Activated naive CD4-positive, alpha-beta T cell treated with anti-CD3 and anti-CD28 coated beads for 36 hours (primary cell): ENCODE measurements at regions not wholly inside any gene's neighbourhood (a gene's known extent, or its start where the extent isn't known, plus 50 kb on each side); places are given as distances from the start of the nearest gene placed in this dataset.
"Not testable (repeated sequence)": the region's sequence is repeated elsewhere in the genome, so short reads cannot be mapped to it uniquely, and the experiment has no call there.

Experiments
- CTCF ChIA-PET: fragments of 350-600 bp; sonication (Branson Sonifier 250); formaldehyde crosslinking; loops from one replicate; lab custom pipeline; 2021; ENCODE audit warnings: antibody characterized with exemption; lab: Charles Lee
- DNase-seq: peaks from one replicate; pipeline ENCODE4 v3.0.0-alpha.2; 2020
- H3K27ac Mint-ChIP-seq: one replicate; pipeline ENCODE4 v1.8.0; 2021; ENCODE audit warnings: mild to moderate bottlenecking, mixed read lengths
- H3K27me3 Mint-ChIP-seq: one replicate; pipeline ENCODE4 v1.8.0; 2021; ENCODE audit warnings: low read depth, mixed read lengths
- H3K36me3 Mint-ChIP-seq: one replicate; pipeline ENCODE4 v1.8.0; 2021; ENCODE audit warnings: low read depth, mixed read lengths
- H3K4me1 Mint-ChIP-seq: one replicate; pipeline ENCODE4 v1.8.0; 2021; ENCODE audit warnings: low read depth, mixed read lengths
- H3K4me3 Mint-ChIP-seq: one replicate; pipeline ENCODE4 v1.8.0; 2021; ENCODE audit warnings: mild to moderate bottlenecking, moderate library complexity, mixed read lengths
- H3K9me3 Mint-ChIP-seq: one replicate; pipeline ENCODE4 v1.8.0; 2021; ENCODE audit warnings: mixed read lengths
- intact Hi-C: fragments of 100-400 bp; cut with micrococcal nuclease; formaldehyde crosslinking; loops from one replicate; pipeline ENCODE4 v1.15.1; 2023

- H3K27ac Mint-ChIP-seq = no peak overlapping the region
- no peaks in the 10 kb centered on the region for H3K4me1 Mint-ChIP-seq
- H3K4me3 Mint-ChIP-seq = no peak overlapping the region
- intact Hi-C loops = no loop called here
- H3K27me3 Mint-ChIP-seq = no peaks in the 10 kb centered on the region
- DNase-seq = no peak
- no peaks in the 10 kb centered on the region for H3K36me3 Mint-ChIP-seq
- CTCF ChIA-PET = no interaction called here
- H3K9me3 Mint-ChIP-seq = peaks cover 2% of the 10 kb centered on the region
These were observed 217.0 kb upstream of the MGAT4C start for GRCh38 chr12:86473231-86473630.

- Mint-ChIP-seq H3K27me3 (no peaks in the 10 kb centered on the region), H3K27ac (no peak overlapping the region), H3K4me3 (no peak overlapping the region), H3K9me3 (no peaks in the 10 kb centered on the region), H3K4me1 (no peaks in the 10 kb centered on the region), H3K36me3 (no peaks in the 10 kb centered on the region)
- DNase-seq = no peak
- CTCF ChIA-PET = no interaction called here
- intact Hi-C loops = no loop called here
These were observed 200.6 kb upstream of the MGAT4C start for GRCh38 chr12:86456776-86457175.

- Mint-ChIP-seq H3K27me3 (no peaks in the 10 kb centered on the region), H3K27ac (no peak overlapping the region), H3K4me3 (no peak overlapping the region), H3K36me3 (no peaks in the 10 kb centered on the region), H3K9me3 (no peaks in the 10 kb centered on the region), H3K4me1 (no peaks in the 10 kb centered on the region)
- no peak for DNase-seq
- intact Hi-C loops = no loop called here
- CTCF ChIA-PET = no interaction called here
These were observed 200.1 kb upstream of the MGAT4C start for GRCh38 chr12:86456241-86456640.

GRCh38 chr12:86445356-86445755 is 189.2 kb upstream of the MGAT4C start:
- H3K4me3 Mint-ChIP-seq = no peak overlapping the region
- H3K27me3 Mint-ChIP-seq = no peaks in the 10 kb centered on the region
- CTCF ChIA-PET = no interaction called here
- H3K4me1 Mint-ChIP-seq = no peaks in the 10 kb centered on the region
- no peak for DNase-seq
- H3K27ac Mint-ChIP-seq = no peak overlapping the region
- intact Hi-C loops = no loop called here
- no peaks in the 10 kb centered on the region for H3K36me3 Mint-ChIP-seq
- H3K9me3 Mint-ChIP-seq = peaks cover 6% of the 10 kb centered on the region

- Mint-ChIP-seq H3K4me1 (no peaks in the 10 kb centered on the region), H3K27me3 (no peaks in the 10 kb centered on the region), H3K9me3 (peaks cover 12% of the 10 kb centered on the region), H3K36me3 (no peaks in the 10 kb centered on the region), H3K4me3 (no peak overlapping the region), H3K27ac (no peak overlapping the region)
- DNase-seq = no peak
- intact Hi-C loops = no loop called here
- CTCF ChIA-PET = no interaction called here
These were observed 178.9 kb upstream of the MGAT4C start for GRCh38 chr12:86435053-86435452.

GRCh38 chr12:86429824-86430223 is 173.6 kb upstream of the MGAT4C start:
- intact Hi-C loops = no loop called here
- no peaks in the 10 kb centered on the region for H3K4me1 Mint-ChIP-seq
- H3K9me3 Mint-ChIP-seq = peaks cover 16% of the 10 kb centered on the region
- no peak for DNase-seq
- CTCF ChIA-PET = no interaction called here
- H3K36me3 Mint-ChIP-seq = no peaks in the 10 kb centered on the region
- no peak overlapping the region for H3K4me3 Mint-ChIP-seq
- no peak overlapping the region for H3K27ac Mint-ChIP-seq
- H3K27me3 Mint-ChIP-seq = no peaks in the 10 kb centered on the region

GRCh38 chr12:86421333-86421732 is 165.1 kb upstream of the MGAT4C start:
- CTCF ChIA-PET = no interaction called here

GRCh38 chr12:86414201-86414600 is 158.0 kb upstream of the MGAT4C start:
- DNase-seq = no peak
- Mint-ChIP-seq H3K27ac (no peak overlapping the region), H3K4me1 (no peaks in the 10 kb centered on the region), H3K36me3 (no peaks in the 10 kb centered on the region), H3K27me3 (no peaks in the 10 kb centered on the region), H3K4me3 (no peak overlapping the region), H3K9me3 (peaks cover 19% of the 10 kb centered on the region)
- CTCF ChIA-PET = no interaction called here
- intact Hi-C loops = no loop called here

More at GRCh38 chr12:86421333-86421732, 165.1 kb upstream of the MGAT4C start:
- intact Hi-C loops = no loop called here
- DNase-seq = no peak
- no peaks in the 10 kb centered on the region for H3K4me1 Mint-ChIP-seq
- H3K36me3 Mint-ChIP-seq = no peaks in the 10 kb centered on the region
- H3K27me3 Mint-ChIP-seq = no peaks in the 10 kb centered on the region
- H3K27ac Mint-ChIP-seq = no peak overlapping the region
- H3K9me3 Mint-ChIP-seq = peaks cover 2% of the 10 kb centered on the region
- H3K4me3 Mint-ChIP-seq = no peak overlapping the region

GRCh38 chr12:86411710-86412109 is 155.5 kb upstream of the MGAT4C start:
- Mint-ChIP-seq H3K4me3 (no peak overlapping the region), H3K9me3 (peaks cover 19% of the 10 kb centered on the region), H3K4me1 (no peaks in the 10 kb centered on the region), H3K27me3 (no peaks in the 10 kb centered on the region), H3K27ac (no peak overlapping the region), H3K36me3 (no peaks in the 10 kb centered on the region)
- intact Hi-C loops = no loop called here
- DNase-seq = no peak
- CTCF ChIA-PET = interaction anchor here (0.6 kb wide), 1 partner anchor 741 kb away, joined by 4 read pairs; no protein-coding TSS in a partner anchor

GRCh38 chr12:86407620-86408208 is 151.5 kb upstream of the MGAT4C start:
- CTCF ChIA-PET = no interaction called here
- Mint-ChIP-seq H3K9me3 (peaks cover 13% of the 10 kb centered on the region), H3K4me1 (no peaks in the 10 kb centered on the region), H3K27me3 (no peaks in the 10 kb centered on the region), H3K27ac (no peak overlapping the region), H3K36me3 (no peaks in the 10 kb centered on the region), H3K4me3 (no peak overlapping the region)
- intact Hi-C loops = no loop called here
- DNase-seq = no peak

GRCh38 chr12:86389949-86390348 is 133.8 kb upstream of the MGAT4C start:
- Mint-ChIP-seq H3K4me3 (no peak overlapping the region), H3K9me3 (no peaks in the 10 kb centered on the region), H3K4me1 (no peaks in the 10 kb centered on the region), H3K27ac (no peak overlapping the region), H3K27me3 (no peaks in the 10 kb centered on the region), H3K36me3 (no peaks in the 10 kb centered on the region)
- CTCF ChIA-PET = no interaction called here
- no peak for DNase-seq
- intact Hi-C loops = no loop called here

GRCh38 chr12:86387591-86388145 is 131.5 kb upstream of the MGAT4C start:
- intact Hi-C loops = no loop called here

GRCh38 chr12:86383759-86384158 is 127.6 kb upstream of the MGAT4C start:
- H3K9me3 Mint-ChIP-seq, H3K4me1 Mint-ChIP-seq, intact Hi-C loops, H3K27ac Mint-ChIP-seq, H3K36me3 Mint-ChIP-seq, DNase-seq, H3K4me3 Mint-ChIP-seq, H3K27me3 Mint-ChIP-seq, CTCF ChIA-PET: not testable (repeated sequence)

More at GRCh38 chr12:86387591-86388145, 131.5 kb upstream of the MGAT4C start:
- H3K9me3 Mint-ChIP-seq = peaks cover 2% of the 10 kb centered on the region
- H3K36me3 Mint-ChIP-seq = no peaks in the 10 kb centered on the region
- CTCF ChIA-PET = no interaction called here
- H3K4me1 Mint-ChIP-seq = no peaks in the 10 kb centered on the region
- H3K27ac Mint-ChIP-seq = no peak overlapping the region
- no peak for DNase-seq
- no peaks in the 10 kb centered on the region for H3K27me3 Mint-ChIP-seq
- H3K4me3 Mint-ChIP-seq = no peak overlapping the region
